Immature natural killer cell (primary cell): ENCODE measurements at regions not wholly inside any gene's neighbourhood (a gene's known extent, or its start where the extent isn't known, plus 50 kb on each side); places are given as distances from the start of the nearest gene placed in this dataset.
"Not testable (repeated sequence)": the region's sequence is repeated elsewhere in the genome, so short reads cannot be mapped to it uniquely, and the experiment has no call there.

ENCODE experiments used
- DNase-seq, 3 donors: peaks; one replicate each; pipeline ENCODE4 v3.0.0; 2022; ENCODE audit warnings: mixed read lengths in 1 of 3
- H3K27ac Mint-ChIP-seq, 6 donors: one replicate each; pipeline ENCODE4 v1.8.0; 2020; ENCODE audit warnings: mixed read lengths in 6 of 6, mild to moderate bottlenecking in 5 of 6, inconsistent platforms in 4 of 6, moderate library complexity in 3 of 6
- H3K27me3 Mint-ChIP-seq, 3 donors: one replicate each; pipeline ENCODE4 v1.8.0; 2020 to 2021; ENCODE audit warnings: low read depth in 3 of 3, mild to moderate bottlenecking in 3 of 3, mixed read lengths in 3 of 3, moderate library complexity in 3 of 3, inconsistent platforms in 1 of 3
- H3K36me3 Mint-ChIP-seq, 3 donors: one replicate each; pipeline ENCODE4 v1.8.0; 2020; ENCODE audit warnings: mixed read lengths in 3 of 3, inconsistent platforms in 2 of 3, mild to moderate bottlenecking in 2 of 3
- H3K4me1 Mint-ChIP-seq, 2 donors: one replicate each; pipeline ENCODE4 v1.8.0; 2020; ENCODE audit warnings: inconsistent platforms in 2 of 2, mild to moderate bottlenecking in 2 of 2, mixed read lengths in 2 of 2, moderate library complexity in 1 of 2
- H3K4me3 Mint-ChIP-seq, 5 donors: one replicate each; pipeline ENCODE4 v1.8.0; 2020; ENCODE audit warnings: mild to moderate bottlenecking in 5 of 5, mixed read lengths in 5 of 5, inconsistent platforms in 3 of 5, moderate library complexity in 3 of 5
- H3K9me3 Mint-ChIP-seq, 6 donors: one replicate each; pipeline ENCODE4 v1.8.0; 2020; ENCODE audit warnings: mild to moderate bottlenecking in 6 of 6, mixed read lengths in 6 of 6, inconsistent platforms in 4 of 6, moderate library complexity in 3 of 6

- H3K4me1 Mint-ChIP-seq, result no peaks in the 10 kb centered on the region
Measured at GRCh38 chr11:57871231-57871630, 109.6 kb downstream of the CTNND1 start.

GRCh38 chr11:57873196-57873911 is 111.8 kb downstream of the CTNND1 start:
- Mint-ChIP-seq H3K9me3 (no peaks in the 10 kb centered on the region), H3K36me3 (no peaks in the 10 kb centered on the region), H3K4me3 (no peak overlapping the region), H3K27ac (no peak overlapping the region), H3K27me3 (peaks cover 0 to 5% (median 2%) of the 10 kb centered on the region in 3 donors), H3K4me1 (no peaks in the 10 kb centered on the region)
- no peak for DNase-seq

More at GRCh38 chr11:57871231-57871630, 109.6 kb downstream of the CTNND1 start:
- Mint-ChIP-seq H3K27me3 (peaks cover 0 to 5% (median 2%) of the 10 kb centered on the region in 3 donors), H3K27ac (no peak overlapping the region), H3K9me3 (no peaks in the 10 kb centered on the region), H3K4me3 (no peak overlapping the region), H3K36me3 (no peaks in the 10 kb centered on the region)
- DNase-seq, result no peak

- Mint-ChIP-seq H3K27ac (no peak overlapping the region), H3K36me3 (no peaks in the 10 kb centered on the region), H3K4me1 (no peaks in the 10 kb centered on the region), H3K9me3 (no peaks in the 10 kb centered on the region), H3K4me3 (no peak overlapping the region), H3K27me3 (peaks cover 0 to 3% (median 2%) of the 10 kb centered on the region in 3 donors)
- DNase-seq, result no peak
Measured at GRCh38 chr11:57874981-57875380, 113.4 kb downstream of the CTNND1 start.

GRCh38 chr11:57881647-57882046 is 120.0 kb downstream of the CTNND1 start:
- Mint-ChIP-seq H3K4me1 (no peaks in the 10 kb centered on the region), H3K4me3 (no peak overlapping the region), H3K36me3 (no peaks in the 10 kb centered on the region), H3K9me3 (peaks cover 0 to 2% (median 0%) of the 10 kb centered on the region in 6 donors), H3K27ac (no peak overlapping the region), H3K27me3 (peaks cover 2 to 6% (median 5%) of the 10 kb centered on the region in 3 donors)
- DNase-seq, result no peak

- Mint-ChIP-seq H3K4me3 (no peak overlapping the region), H3K36me3 (no peaks in the 10 kb centered on the region), H3K27ac (no peak overlapping the region), H3K9me3 (peaks cover 0 to 2% (median 0%) of the 10 kb centered on the region in 6 donors), H3K4me1 (no peaks in the 10 kb centered on the region), H3K27me3 (peaks cover 4 to 5% (median 5%) of the 10 kb centered on the region in 3 donors)
- DNase-seq, result no peak
Measured at GRCh38 chr11:57883630-57884029, 122.0 kb downstream of the CTNND1 start.

- no peak for DNase-seq
- no peaks in the 10 kb centered on the region for H3K36me3 Mint-ChIP-seq
- H3K27ac Mint-ChIP-seq, result no peak overlapping the region
- H3K27me3 Mint-ChIP-seq, result peaks cover 0 to 4% (median 3%) of the 10 kb centered on the region in 3 donors
- H3K4me3 Mint-ChIP-seq, result no peak overlapping the region
- no peaks in the 10 kb centered on the region for H3K4me1 Mint-ChIP-seq
- peaks cover 0 to 2% (median 0%) of the 10 kb centered on the region in 6 donors for H3K9me3 Mint-ChIP-seq
Measured at GRCh38 chr11:57885298-57886050, 123.9 kb downstream of the CTNND1 start.

- Mint-ChIP-seq H3K4me3 (no peak overlapping the region), H3K4me1 (no peaks in the 10 kb centered on the region), H3K27ac (no peak overlapping the region), H3K27me3 (peaks cover 2 to 4% (median 4%) of the 10 kb centered on the region in 3 donors), H3K9me3 (no peaks in the 10 kb centered on the region), H3K36me3 (no peaks in the 10 kb centered on the region)
- no peak for DNase-seq
Measured at GRCh38 chr11:57888386-57888785, 126.8 kb downstream of the CTNND1 start.

- Mint-ChIP-seq H3K4me1 (no peaks in the 10 kb centered on the region), H3K9me3 (no peaks in the 10 kb centered on the region), H3K4me3 (no peak overlapping the region), H3K27me3 (peaks cover 2 to 4% (median 4%) of the 10 kb centered on the region in 3 donors), H3K36me3 (no peaks in the 10 kb centered on the region), H3K27ac (no peak overlapping the region)
- DNase-seq, result no peak
Measured at GRCh38 chr11:57890521-57890920, 128.9 kb downstream of the CTNND1 start.

GRCh38 chr11:57893200-57893599 is 130.5 kb upstream of the OR9Q1 start:
- not testable (repeated sequence) for H3K27ac Mint-ChIP-seq, H3K36me3 Mint-ChIP-seq

GRCh38 chr11:57896361-57897145 is 127.1 kb upstream of the OR9Q1 start:
- no peak overlapping the region for H3K4me3 Mint-ChIP-seq

More at GRCh38 chr11:57893200-57893599, 130.5 kb upstream of the OR9Q1 start:
- peaks cover 0 to 12% (median 6%) of the 10 kb centered on the region in 3 donors for H3K27me3 Mint-ChIP-seq
- H3K4me1 Mint-ChIP-seq, H3K9me3 Mint-ChIP-seq, H3K4me3 Mint-ChIP-seq, DNase-seq: not testable (repeated sequence)

GRCh38 chr11:57899378-57899777 is 124.3 kb upstream of the OR9Q1 start:
- no peak for DNase-seq
- H3K4me3 Mint-ChIP-seq, result no peak overlapping the region
- H3K4me1 Mint-ChIP-seq, result peaks cover 0 to 7% of the 10 kb centered on the region in 2 donors
- peaks cover 0 to 2% (median 0%) of the 10 kb centered on the region in 6 donors for H3K9me3 Mint-ChIP-seq
- H3K27ac Mint-ChIP-seq, result no peak overlapping the region
- H3K36me3 Mint-ChIP-seq, result no peaks in the 10 kb centered on the region
- H3K27me3 Mint-ChIP-seq, result peaks cover 3 to 10% (median 6%) of the 10 kb centered on the region in 3 donors

More at GRCh38 chr11:57896361-57897145, 127.1 kb upstream of the OR9Q1 start:
- peaks cover 0 to 2% (median 0%) of the 10 kb centered on the region in 6 donors for H3K9me3 Mint-ChIP-seq
- peaks cover 0 to 12% (median 3%) of the 10 kb centered on the region in 3 donors for H3K27me3 Mint-ChIP-seq
- no peaks in the 10 kb centered on the region for H3K4me1 Mint-ChIP-seq
- DNase-seq, result no peak
- H3K36me3 Mint-ChIP-seq, result no peaks in the 10 kb centered on the region
- no peak overlapping the region for H3K27ac Mint-ChIP-seq

GRCh38 chr11:57900320-57900719 is 123.4 kb upstream of the OR9Q1 start:
- Mint-ChIP-seq H3K36me3 (no peaks in the 10 kb centered on the region), H3K27me3 (peaks cover 3 to 9% (median 8%) of the 10 kb centered on the region in 3 donors), H3K9me3 (peaks cover 0 to 2% (median 0%) of the 10 kb centered on the region in 6 donors), H3K4me1 (peaks cover 0 to 10% of the 10 kb centered on the region in 2 donors), H3K4me3 (no peak overlapping the region), H3K27ac (no peak overlapping the region)
- no peak for DNase-seq

- Mint-ChIP-seq H3K4me1 (peaks cover 0 to 10% of the 10 kb centered on the region in 2 donors), H3K27ac (no peak overlapping the region), H3K4me3 (no peak overlapping the region), H3K27me3 (peaks cover 3 to 8% (median 6%) of the 10 kb centered on the region in 3 donors), H3K9me3 (peaks cover 0 to 2% (median 0%) of the 10 kb centered on the region in 6 donors), H3K36me3 (no peaks in the 10 kb centered on the region)
- DNase-seq, result no peak
Measured at GRCh38 chr11:57901278-57901677, 122.4 kb upstream of the OR9Q1 start.
